ENCODE measurements at regions not wholly inside any gene's neighbourhood (a gene's known extent, or its start where the extent isn't known, plus 50 kb on each side); places are given as distances from the start of the nearest gene placed in this dataset.

GRCh38 chr17:71801301-71801700 lies 319.5 kb upstream of the SOX9 start:
- TF ChIP-seq, protein P1, sequence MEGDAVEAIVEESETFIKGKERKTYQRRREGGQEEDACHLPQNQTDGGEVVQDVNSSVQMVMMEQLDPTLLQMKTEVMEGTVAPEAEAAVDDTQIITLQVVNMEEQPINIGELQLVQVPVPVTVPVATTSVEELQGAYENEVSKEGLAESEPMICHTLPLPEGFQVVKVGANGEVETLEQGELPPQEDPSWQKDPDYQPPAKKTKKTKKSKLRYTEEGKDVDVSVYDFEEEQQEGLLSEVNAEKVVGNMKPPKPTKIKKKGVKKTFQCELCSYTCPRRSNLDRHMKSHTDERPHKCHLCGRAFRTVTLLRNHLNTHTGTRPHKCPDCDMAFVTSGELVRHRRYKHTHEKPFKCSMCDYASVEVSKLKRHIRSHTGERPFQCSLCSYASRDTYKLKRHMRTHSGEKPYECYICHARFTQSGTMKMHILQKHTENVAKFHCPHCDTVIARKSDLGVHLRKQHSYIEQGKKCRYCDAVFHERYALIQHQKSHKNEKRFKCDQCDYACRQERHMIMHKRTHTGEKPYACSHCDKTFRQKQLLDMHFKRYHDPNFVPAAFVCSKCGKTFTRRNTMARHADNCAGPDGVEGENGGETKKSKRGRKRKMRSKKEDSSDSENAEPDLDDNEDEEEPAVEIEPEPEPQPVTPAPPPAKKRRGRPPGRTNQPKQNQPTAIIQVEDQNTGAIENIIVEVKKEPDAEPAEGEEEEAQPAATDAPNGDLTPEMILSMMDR (conservative IDR thresholded peaks at IDR 0.05): no peak
- no peak for TF ChIP-seq ZFX (IDR thresholded peaks at IDR 0.05)
